NCI-H187 (cell line): ENCODE measurements at regions not wholly inside any gene's neighbourhood (a gene's known extent, or its start where the extent isn't known, plus 50 kb on each side); places are given as distances from the start of the nearest gene placed in this dataset.

Source experiments
- DNase-seq, 2 experiments: peaks; one replicate each; lab custom pipeline; 2025; lab: John Stamatoyannopoulos, UW

GRCh38 chr15:36527235-36528162 lies 51.9 kb upstream of the CDIN1 start:
- DNase-seq: no peak

- DNase-seq: no peak
Measured at GRCh38 chr15:36529296-36530011, 50.0 kb upstream of the CDIN1 start.
